ENCODE measurements at regions not wholly inside any gene's neighbourhood (a gene's known extent, or its start where the extent isn't known, plus 50 kb on each side); places are given as distances from the start of the nearest gene placed in this dataset.
"Not testable (repeated sequence)": the region's sequence is repeated elsewhere in the genome, so short reads cannot be mapped to it uniquely, and the experiment has no call there.

GRCh38 chr10:64753516-64753915 lies 1232.3 kb downstream of the REEP3 start:
- TF ChIP-seq CTCF (IDR thresholded peaks at IDR 0.05; ENCODE audit: low read depth, low read length) = no peak
- no peak overlapping the region for H3K4me3 ChIP-seq (ENCODE audit: low read depth, low read length)
- no peaks in the 10 kb centered on the region for H3K27me3 ChIP-seq (ENCODE audit: insufficient read depth, low read depth, severe bottlenecking)
- H3K27ac ChIP-seq = no peak overlapping the region
- no peaks in the 10 kb centered on the region for H3K9me3 ChIP-seq (ENCODE audit: severe bottlenecking)
- DNase-seq = no peak
- H3K36me3 ChIP-seq = no peaks in the 10 kb centered on the region

GRCh38 chr10:64760371-64760770 lies 1239.2 kb downstream of the REEP3 start:
- no peak overlapping the region for H3K27ac ChIP-seq
- TF ChIP-seq CTCF (IDR thresholded peaks at IDR 0.05; ENCODE audit: low read depth, low read length) = no peak
- no peaks in the 10 kb centered on the region for H3K36me3 ChIP-seq
- no peak overlapping the region for H3K4me3 ChIP-seq (ENCODE audit: low read depth, low read length)
- DNase-seq = no peak
- no peaks in the 10 kb centered on the region for H3K9me3 ChIP-seq (ENCODE audit: severe bottlenecking)
- no peaks in the 10 kb centered on the region for H3K27me3 ChIP-seq (ENCODE audit: insufficient read depth, low read depth, severe bottlenecking)

- Histone ChIP-seq H3K27ac (no peak overlapping the region), H3K9me3 (ENCODE audit: severe bottlenecking) (no peaks in the 10 kb centered on the region), H3K36me3 (no peaks in the 10 kb centered on the region), H3K27me3 (ENCODE audit: insufficient read depth, low read depth, severe bottlenecking) (no peaks in the 10 kb centered on the region), H3K4me3 (ENCODE audit: low read depth, low read length) (no peak overlapping the region)
- no peak for TF ChIP-seq CTCF (IDR thresholded peaks at IDR 0.05; ENCODE audit: low read depth, low read length)
- DNase-seq = no peak
Observed at GRCh38 chr10:64762861-64763260, 1241.7 kb downstream of the REEP3 start.

- Histone ChIP-seq H3K9me3 (ENCODE audit: severe bottlenecking) (no peaks in the 10 kb centered on the region), H3K4me3 (ENCODE audit: low read depth, low read length) (no peak overlapping the region), H3K36me3 (no peaks in the 10 kb centered on the region), H3K27ac (no peak overlapping the region), H3K27me3 (ENCODE audit: insufficient read depth, low read depth, severe bottlenecking) (no peaks in the 10 kb centered on the region)
- no peak for TF ChIP-seq CTCF (IDR thresholded peaks at IDR 0.05; ENCODE audit: low read depth, low read length)
- DNase-seq = no peak
Observed at GRCh38 chr10:64765498-64765897, 1244.3 kb downstream of the REEP3 start.

- Histone ChIP-seq H3K9me3 (ENCODE audit: severe bottlenecking) (no peaks in the 10 kb centered on the region), H3K27me3 (ENCODE audit: insufficient read depth, low read depth, severe bottlenecking) (no peaks in the 10 kb centered on the region), H3K4me3 (ENCODE audit: low read depth, low read length) (no peak overlapping the region), H3K27ac (no peak overlapping the region), H3K36me3 (no peaks in the 10 kb centered on the region)
- DNase-seq = no peak
- TF ChIP-seq CTCF (IDR thresholded peaks at IDR 0.05; ENCODE audit: low read depth, low read length) = no peak
Observed at GRCh38 chr10:64771253-64772050, 1250.3 kb downstream of the REEP3 start.

GRCh38 chr10:64773357-64773756 lies 1252.2 kb downstream of the REEP3 start:
- no peaks in the 10 kb centered on the region for H3K27me3 ChIP-seq (ENCODE audit: insufficient read depth, low read depth, severe bottlenecking)
- DNase-seq = no peak
- no peaks in the 10 kb centered on the region for H3K36me3 ChIP-seq
- H3K27ac ChIP-seq = no peak overlapping the region
- no peak overlapping the region for H3K4me3 ChIP-seq (ENCODE audit: low read depth, low read length)
- H3K9me3 ChIP-seq (ENCODE audit: severe bottlenecking) = no peaks in the 10 kb centered on the region
- TF ChIP-seq CTCF (IDR thresholded peaks at IDR 0.05; ENCODE audit: low read depth, low read length) = no peak

- not testable (repeated sequence) for DNase-seq; H3K9me3 ChIP-seq (ENCODE audit: severe bottlenecking); H3K4me3 ChIP-seq (ENCODE audit: low read depth, low read length); H3K27ac ChIP-seq; H3K27me3 ChIP-seq (ENCODE audit: insufficient read depth, low read depth, severe bottlenecking); H3K36me3 ChIP-seq
Observed at GRCh38 chr10:64784451-64784850, 1263.2 kb downstream of the REEP3 start.
